Tibial artery (tissue), 4 donors: ENCODE measurements at regions not wholly inside any gene's neighbourhood (a gene's known extent, or its start where the extent isn't known, plus 50 kb on each side); places are given as distances from the start of the nearest gene placed in this dataset.
"Not testable (repeated sequence)": the region's sequence is repeated elsewhere in the genome, so short reads cannot be mapped to it uniquely, and the experiment has no call there.

Source experiments
- DNase-seq, 2 donors: peaks; one replicate each; pipeline ENCODE4 v3.0.0-alpha.2; 2019
- H3K27ac ChIP-seq, 2 donors: fragments of 200-600 bp; sonication (generic) in 1 of 2; 1 replicate in 1 of 2; 2 replicates in 1 of 2; pipeline ENCODE4 v1.5.1; 2018 to 2019; ENCODE audit warnings: mild to moderate bottlenecking in 1 of 2
- H3K27me3 ChIP-seq, 2 donors: fragments of 200-600 bp; sonication (generic) in 1 of 2; one replicate each; pipeline versions ENCODE4 v1.5.1 to v1.6.0; 2016 to 2019
- H3K36me3 ChIP-seq, 3 donors: fragments of 200-600 bp; sonication (generic) in 2 of 3; one replicate each; pipeline ENCODE4 v1.5.1; 2016 to 2019; ENCODE audit warnings: mild to moderate bottlenecking in 2 of 3
- H3K4me1 ChIP-seq, 4 donors: fragments of 200-600 bp; sonication (generic) in 2 of 4; 1 replicate in 3 of 4; 2 replicates in 1 of 4; pipeline ENCODE4 v1.5.1; 2016 to 2019
- H3K4me3 ChIP-seq, 2 donors: fragments of 200-600 bp; sonication (generic) in 1 of 2; 1 replicate in 1 of 2; 2 replicates in 1 of 2; pipeline ENCODE4 v1.5.1; 2018 to 2019; ENCODE audit warnings: mild to moderate bottlenecking in 2 of 2
- H3K9me3 ChIP-seq, 3 donors: fragments of 200-600 bp; sonication (generic) in 1 of 3; one replicate each; pipeline ENCODE4 v1.5.1; 2016 to 2019
- CTCF ChIP-seq, 2 experiments: fragments of 200-600 bp in 1 of 2; fragments of 450-650 bp in 1 of 2; IDR thresholded peaks; one replicate each; pipeline ENCODE4 v1.5.1; 2017 to 2019; ENCODE audit warnings: antibody characterized with exemption in 2 of 2, mild to moderate bottlenecking in 1 of 2, moderate library complexity in 1 of 2
- intact Hi-C: fragments of 100-400 bp; cut with DNase I; formaldehyde crosslinking; loops from one replicate; pipeline ENCODE4 v1.15.0; 2023; ENCODE audit warnings: low total_unique reads

GRCh38 chr11:119567688-119568582, 145.0 kb upstream of the THY1 start:
- DNase-seq: no peak
- Histone ChIP-seq H3K4me1 (peaks cover 0 to 7% (median 0%) of the 10 kb centered on the region in 4 donors), H3K36me3 (no peaks in the 10 kb centered on the region), H3K9me3 (no peaks in the 10 kb centered on the region), H3K27ac (no peak overlapping the region), H3K4me3 (no peak overlapping the region), H3K27me3 (no peaks in the 10 kb centered on the region)
- TF ChIP-seq CTCF (IDR thresholded peaks at IDR 0.05): no peak
- intact Hi-C loops: no loop called here

GRCh38 chr11:119566319-119566718, 143.3 kb upstream of the THY1 start:
- Histone ChIP-seq H3K4me3 (no peak overlapping the region), H3K4me1 (peaks cover 0 to 7% (median 0%) of the 10 kb centered on the region in 4 donors), H3K36me3 (no peaks in the 10 kb centered on the region), H3K27me3 (no peaks in the 10 kb centered on the region), H3K27ac (no peak overlapping the region), H3K9me3 (no peaks in the 10 kb centered on the region)
- TF ChIP-seq CTCF (IDR thresholded peaks at IDR 0.05): no peak
- intact Hi-C loops: no loop called here
- no peak for DNase-seq

GRCh38 chr11:119565693-119566092, 142.7 kb upstream of the THY1 start:
- H3K27ac ChIP-seq, H3K4me3 ChIP-seq, H3K36me3 ChIP-seq, H3K9me3 ChIP-seq, DNase-seq, intact Hi-C loops, H3K27me3 ChIP-seq, H3K4me1 ChIP-seq: not testable (repeated sequence)

GRCh38 chr11:119560961-119561360, 138.0 kb upstream of the THY1 start:
- no peaks in the 10 kb centered on the region for H3K27me3 ChIP-seq
- intact Hi-C loops: no loop called here
- H3K9me3 ChIP-seq: no peaks in the 10 kb centered on the region
- no peak overlapping the region for H3K27ac ChIP-seq
- H3K4me1 ChIP-seq: no peaks in the 10 kb centered on the region
- peak in 1 of 2 donors; percentile 37 for DNase-seq
- H3K4me3 ChIP-seq: no peak overlapping the region
- no peaks in the 10 kb centered on the region for H3K36me3 ChIP-seq
- no peak for TF ChIP-seq CTCF (IDR thresholded peaks at IDR 0.05)

- no peak overlapping the region for H3K27ac ChIP-seq
- H3K9me3 ChIP-seq: no peaks in the 10 kb centered on the region
- no peak overlapping the region for H3K4me3 ChIP-seq
- H3K36me3 ChIP-seq: no peaks in the 10 kb centered on the region
- no peaks in the 10 kb centered on the region for H3K27me3 ChIP-seq
- H3K4me1 ChIP-seq: no peaks in the 10 kb centered on the region
- TF ChIP-seq CTCF (IDR thresholded peaks at IDR 0.05): no peak
- no peak for DNase-seq
- intact Hi-C loops: no loop called here
Measured at GRCh38 chr11:119560291-119560690, 137.3 kb upstream of the THY1 start.

GRCh38 chr11:119552106-119552485, 129.1 kb upstream of the THY1 start:
- no peaks in the 10 kb centered on the region for H3K36me3 ChIP-seq
- H3K9me3 ChIP-seq: peaks cover 0 to 10% (median 0%) of the 10 kb centered on the region in 3 donors
- H3K4me3 ChIP-seq: no peak overlapping the region
- no peak for DNase-seq
- no peaks in the 10 kb centered on the region for H3K27me3 ChIP-seq
- H3K27ac ChIP-seq: no peak overlapping the region
- intact Hi-C loops: no loop called here
- no peaks in the 10 kb centered on the region for H3K4me1 ChIP-seq
- no peak for TF ChIP-seq CTCF (IDR thresholded peaks at IDR 0.05)
